GM12878 (cell line): ENCODE measurements at regions not wholly inside any gene's neighbourhood (a gene's known extent, or its start where the extent isn't known, plus 50 kb on each side); places are given as distances from the start of the nearest gene placed in this dataset.

Experiments
- ATAC-seq: fragments of 200-7000 bp; cut with Tn5 transposase; 3 replicates; pipeline ENCODE4 v1.9.1; 2020; ENCODE audit warnings: mild to moderate bottlenecking, moderate library complexity
- BruUV-seq: library from RNA; stranded (reverse); fragments of 400-500 nt; replicated peaks from 2 replicates; lab custom pipeline; 2021; lab: Mats Ljungman, UMichigan
- CTCF ChIA-PET: fragments of 300-600 bp; sonication (Branson Sonifier 250); formaldehyde crosslinking; extraction: SDS; loops from one replicate; lab custom pipeline; 2021; ENCODE audit warnings: inconsistent platforms; lab: Yijun Ruan, JAX
- POLR2A ChIA-PET: fragments of 350-600 bp; formaldehyde crosslinking; extraction: SDS; loops from one replicate; lab custom pipeline; 2021; ENCODE audit warnings: inconsistent platforms; lab: Charles Lee
- RAD21 ChIA-PET: fragments of 300-600 bp; sonication (Branson Sonifier 250); formaldehyde crosslinking; loops from one replicate; lab custom pipeline; 2023; ENCODE audit warnings: antibody characterized with exemption; ENCODE audit not compliant: unreplicated experiment; lab: Charles Lee
- SMC1A ChIA-PET: fragments of 300-600 bp; sonication (Branson Sonifier 250); formaldehyde crosslinking; loops from one replicate; lab custom pipeline; 2023; ENCODE audit not compliant: unreplicated experiment, uncharacterized antibody; lab: Charles Lee
- DNase-seq: peaks from one replicate; pipeline ENCODE4 v3.0.0-alpha.2; 2011; ENCODE audit warnings: low read depth, low spot score
- FAIRE-seq: peaks from 3 replicates; lab custom pipeline; 2011; peaks lifted over from hg19 to GRCh38; lab: Jason Lieb, UNC
- H2AFZ ChIP-seq: 2 replicates; pipeline ENCODE4 v1.6.0; 2011; ENCODE audit warnings: low read depth, low read length, control low read depth; ENCODE audit not compliant: control insufficient read depth
- H3K27ac ChIP-seq: 2 replicates; pipeline ENCODE4 v1.5.1; 2011; ENCODE audit warnings: control low read depth; ENCODE audit not compliant: control insufficient read depth, insufficient read depth
- H3K27me3 ChIP-seq, 2 experiments: replicated peaks in 1 of 2; 2 replicates each; pipeline versions ENCODE4 v1.6.0 to v1.6.1; 2011; ENCODE audit warnings: low read length in 1 of 2; ENCODE audit not compliant: control insufficient read depth in 2 of 2, insufficient read depth in 2 of 2
- H3K36me3 ChIP-seq, 2 experiments: 2 replicates each; pipeline ENCODE4 v1.5.1; 2011; ENCODE audit warnings: low read length in 1 of 2; ENCODE audit not compliant: control insufficient read depth in 2 of 2, insufficient read depth in 2 of 2
- H3K4me1 ChIP-seq: 2 replicates; pipeline ENCODE4 v1.6.1; 2011; ENCODE audit warnings: mild to moderate bottlenecking, low read length, moderate library complexity, mixed read lengths; ENCODE audit not compliant: control insufficient read depth, insufficient read depth
- H3K4me2 ChIP-seq: 2 replicates; pipeline ENCODE4 v1.6.0; 2011; ENCODE audit warnings: control low read depth; ENCODE audit not compliant: control insufficient read depth, insufficient read depth
- H3K4me3 ChIP-seq: fragments of 200-600 bp; sonication (generic); 2 replicates; pipeline ENCODE4 v1.5.1; 2016
- H3K79me2 ChIP-seq: 2 replicates; pipeline ENCODE4 v1.6.0; 2011; ENCODE audit warnings: low read length; ENCODE audit not compliant: control insufficient read depth, insufficient read depth
- H3K9ac ChIP-seq: 2 replicates; pipeline ENCODE4 v1.8.0; 2011; ENCODE audit warnings: low read length, control low read depth, mixed read lengths; ENCODE audit not compliant: control insufficient read depth, insufficient read depth
- H3K9me3 ChIP-seq: replicated peaks from 3 replicates; pipeline ENCODE4 v1.5.1; 2011; ENCODE audit warnings: mild to moderate bottlenecking, low read length; ENCODE audit not compliant: control insufficient read depth, insufficient read depth
- H4K20me1 ChIP-seq: 2 replicates; pipeline ENCODE4 v1.6.0; 2011; ENCODE audit not compliant: control insufficient read depth, insufficient read depth
- ATF2 ChIP-seq: IDR thresholded peaks from 2 replicates; pipeline ENCODE4 v1.6.1; 2012; ENCODE audit warnings: low read length, inconsistent platforms
- BCL3 ChIP-seq: IDR thresholded peaks from 2 replicates; pipeline ENCODE4 v1.6.1; 2011; ENCODE audit warnings: borderline replicate concordance, low read depth, mild to moderate bottlenecking, moderate library complexity, low read length; ENCODE audit not compliant: insufficient read depth, poor library complexity, severe bottlenecking
- BMI1 ChIP-seq: fragments of 450-650 bp; IDR thresholded peaks from 2 replicates; pipeline ENCODE4 v1.6.1; 2016; ENCODE audit warnings: mild to moderate bottlenecking, moderate library complexity, borderline replicate concordance
- CHD1 ChIP-seq: IDR thresholded peaks from 2 replicates; pipeline ENCODE4 v1.6.1; 2012; ENCODE audit warnings: low read depth, low read length, improper control_type of control experiment
- CREB1 ChIP-seq: IDR thresholded peaks from 2 replicates; pipeline ENCODE4 v1.6.1; 2012; ENCODE audit warnings: low read depth, mild to moderate bottlenecking, inconsistent platforms
- FOS ChIP-seq: IDR thresholded peaks from 3 replicates; pipeline ENCODE4 v1.6.1; 2011; ENCODE audit warnings: borderline replicate concordance; ENCODE audit not compliant: insufficient read length; ENCODE audit errors: extremely low read depth
- GATAD2B ChIP-seq: fragments of 450-650 bp; conservative IDR thresholded peaks from 2 replicates; pipeline ENCODE4 v1.6.1; 2017; ENCODE audit warnings: low read depth, mild to moderate bottlenecking, moderate library complexity
- IRF3 ChIP-seq: fragments of 450-650 bp; IDR thresholded peaks from 2 replicates; pipeline ENCODE4 v1.6.1; 2014; ENCODE audit warnings: mild to moderate bottlenecking
- KAT2A ChIP-seq: conservative IDR thresholded peaks from 2 replicates; pipeline ENCODE4 v1.6.1; 2011; ENCODE audit warnings: low read depth, low read length; ENCODE audit not compliant: control insufficient read depth
- MTA2 ChIP-seq: fragments of 450-650 bp; IDR thresholded peaks from 2 replicates; pipeline ENCODE4 v1.6.1; 2016; ENCODE audit warnings: low read depth, mild to moderate bottlenecking, moderate library complexity
- RAD21 ChIP-seq: IDR thresholded peaks from 2 replicates; pipeline ENCODE4 v1.6.1; 2011; ENCODE audit warnings: mild to moderate bottlenecking, low read depth, low read length, moderate library complexity; ENCODE audit not compliant: insufficient read depth
- SIN3A ChIP-seq: IDR thresholded peaks from 2 replicates; pipeline ENCODE4 v1.6.1; 2012; ENCODE audit warnings: low read depth, low read length, improper control_type of control experiment
- TAF1 ChIP-seq: IDR thresholded peaks from 2 replicates; pipeline ENCODE4 v1.6.1; 2011; ENCODE audit warnings: mild to moderate bottlenecking, low read depth, low read length, borderline replicate concordance
- TCF7 ChIP-seq: IDR thresholded peaks from 2 replicates; pipeline ENCODE4 v1.6.1; 2014; ENCODE audit warnings: antibody characterized with exemption, borderline replicate concordance
- USF2 ChIP-seq: IDR thresholded peaks from 2 replicates; pipeline ENCODE4 v1.6.1; 2011; ENCODE audit warnings: low read depth, low read length, improper control_type of control experiment, borderline replicate concordance
- ZBTB40 ChIP-seq: fragments of 450-650 bp; IDR thresholded peaks from 2 replicates; pipeline ENCODE4 v1.6.1; 2016; ENCODE audit warnings: mild to moderate bottlenecking, moderate library complexity, borderline replicate concordance
- WGBS: methylation state at CpG from one replicate; pipeline ENCODE4 v1.1.6; 2016; ENCODE audit warnings: low lambda C conversion rate; ENCODE audit not compliant: insufficient replicate concordance, insufficient coverage; ENCODE audit errors: missing lambda C conversion rate; 5-methylcytosine and 5-hydroxymethylcytosine counted together
- in situ Hi-C: fragments of 300-500 bp; cut with MboI; formaldehyde crosslinking; loops from 9 replicates; pipeline ENCODE4 v1.14.3; 2018; ENCODE audit warnings: mixed read lengths
- intact Hi-C: fragments of 100-400 bp; cut with micrococcal nuclease; formaldehyde crosslinking; loops from one replicate; pipeline ENCODE4 v1.14.2; 2022; ENCODE audit not compliant: unreplicated experiment

GRCh38 chr3:18558507-18558906 lies 133.4 kb upstream of the SATB1 start:
- no peak overlapping the region for H2AFZ ChIP-seq
- no peak for ATAC-seq
- in situ Hi-C loops = no loop called here
- ChIA-PET POLR2A (no interaction called here), RAD21 (interaction anchor here (0.7 to 3.2 kb wide), 2 partner anchors 155 to 201 kb away, joined by 3 to 48 read pairs; no protein-coding TSS in a partner anchor), CTCF (interaction anchor here (0.9 to 2.3 kb wide), 14 partner anchors 11 to 1308 kb away, joined by 3 to 99 read pairs (median 4); no protein-coding TSS in a partner anchor), SMC1A (interaction anchor here (1.6 to 2.4 kb wide), 4 partner anchors 12 to 200 kb away, joined by 6 to 61 read pairs (median 8); no protein-coding TSS in a partner anchor)
- WGBS = 21% methylated on average over 3 of the region's 3 CpGs
- no peaks in the 10 kb centered on the region for H3K4me1 ChIP-seq
- no peak for DNase-seq
- intact Hi-C loops = loop anchor here (5.0 kb wide), 1 partner anchor 144 kb away; no protein-coding TSS in a partner anchor
- no peaks in the 10 kb centered on the region for H4K20me1 ChIP-seq
- no peaks in the 10 kb centered on the region for H3K36me3 ChIP-seq
- no peaks in the 10 kb centered on the region for H3K79me2 ChIP-seq
- no peaks in the 10 kb centered on the region for H3K9me3 ChIP-seq
- H3K4me3 ChIP-seq = no peak overlapping the region
- H3K27ac ChIP-seq = no peak overlapping the region
- H3K4me2 ChIP-seq = no peak overlapping the region
- no peak overlapping the region for H3K9ac ChIP-seq
- no TSS peak for BruUV-seq
- no peaks in the 10 kb centered on the region for H3K27me3 ChIP-seq
- no peak for FAIRE-seq
- TF ChIP-seq IRF3 (no peak), BCL3 (no peak), USF2 (no peak), BMI1 (no peak), TAF1 (no peak), SIN3A (no peak), TCF7 (no peak), CHD1 (no peak), ZBTB40 (no peak), ATF2 (no peak), GATAD2B (no peak), KAT2A (no peak), RAD21 (no peak), MTA2 (no peak), FOS (no peak), CREB1 (no peak)
